ENCODE measurements at regions not wholly inside any gene's neighbourhood (a gene's known extent, or its start where the extent isn't known, plus 50 kb on each side); places are given as distances from the start of the nearest gene placed in this dataset.
"Not testable (repeated sequence)": the region's sequence is repeated elsewhere in the genome, so short reads cannot be mapped to it uniquely, and the experiment has no call there.

DNA sequence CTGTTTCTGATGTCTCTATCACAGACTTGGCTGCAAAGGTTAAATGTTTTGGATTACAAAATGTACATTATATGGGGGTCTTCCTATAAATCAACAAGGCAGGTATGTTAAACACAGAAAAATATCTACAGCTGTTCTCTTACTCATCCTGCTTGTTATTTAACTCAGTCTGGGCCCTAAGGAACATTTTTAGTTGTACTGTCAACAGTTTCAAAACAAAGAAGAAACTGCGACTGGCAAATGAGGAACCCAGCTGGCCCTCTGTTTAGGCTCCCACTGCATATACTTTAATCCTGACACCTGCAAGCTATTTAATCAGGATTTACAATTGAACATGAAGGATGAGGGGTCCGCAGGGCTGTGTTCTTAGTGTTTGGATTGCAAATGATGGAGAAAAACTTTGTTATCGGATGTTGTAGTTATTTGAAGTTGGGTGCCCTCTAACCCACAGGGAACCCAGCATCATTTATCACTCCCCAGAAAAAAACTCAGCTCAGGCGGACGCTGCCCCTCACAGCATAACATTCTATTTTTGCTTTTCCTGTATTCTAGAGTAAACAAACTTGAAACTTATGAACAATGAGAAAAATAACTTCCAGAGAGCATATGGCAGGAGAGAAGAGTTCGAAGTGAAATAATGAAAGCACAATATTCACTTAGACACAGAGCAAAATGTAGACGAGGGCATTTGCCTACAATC lies 91.2 kb downstream of the POLR2M start:
- Mint-ChIP-seq H3K4me3 (no peak overlapping the region), H3K27ac (no peak overlapping the region), H3K27me3 (peaks cover 9% of the 10 kb centered on the region), H3K9me3 (ENCODE audit: insufficient read depth) (no peaks in the 10 kb centered on the region), H3K4me1 (no peaks in the 10 kb centered on the region)
- no peak for TF ChIP-seq EZH2 (IDR thresholded peaks at IDR 0.05; ENCODE audit: borderline replicate concordance, insufficient read depth, low read depth, low read length, poor library complexity, severe bottlenecking)
- TF ChIP-seq, protein P1, sequence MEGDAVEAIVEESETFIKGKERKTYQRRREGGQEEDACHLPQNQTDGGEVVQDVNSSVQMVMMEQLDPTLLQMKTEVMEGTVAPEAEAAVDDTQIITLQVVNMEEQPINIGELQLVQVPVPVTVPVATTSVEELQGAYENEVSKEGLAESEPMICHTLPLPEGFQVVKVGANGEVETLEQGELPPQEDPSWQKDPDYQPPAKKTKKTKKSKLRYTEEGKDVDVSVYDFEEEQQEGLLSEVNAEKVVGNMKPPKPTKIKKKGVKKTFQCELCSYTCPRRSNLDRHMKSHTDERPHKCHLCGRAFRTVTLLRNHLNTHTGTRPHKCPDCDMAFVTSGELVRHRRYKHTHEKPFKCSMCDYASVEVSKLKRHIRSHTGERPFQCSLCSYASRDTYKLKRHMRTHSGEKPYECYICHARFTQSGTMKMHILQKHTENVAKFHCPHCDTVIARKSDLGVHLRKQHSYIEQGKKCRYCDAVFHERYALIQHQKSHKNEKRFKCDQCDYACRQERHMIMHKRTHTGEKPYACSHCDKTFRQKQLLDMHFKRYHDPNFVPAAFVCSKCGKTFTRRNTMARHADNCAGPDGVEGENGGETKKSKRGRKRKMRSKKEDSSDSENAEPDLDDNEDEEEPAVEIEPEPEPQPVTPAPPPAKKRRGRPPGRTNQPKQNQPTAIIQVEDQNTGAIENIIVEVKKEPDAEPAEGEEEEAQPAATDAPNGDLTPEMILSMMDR (IDR thresholded peaks at IDR 0.05): no peak
- Histone ChIP-seq H3K4me3 (ENCODE audit: control extremely low read depth in 1 of 5, extremely low read depth in 1 of 5, insufficient read depth in 1 of 5, low read depth in 2 of 5, low read length in 4 of 5) (no peak overlapping the region), H4K20me1 (ENCODE audit: control insufficient read depth, insufficient read depth, low read length, poor library complexity, severe bottlenecking) (no peaks in the 10 kb centered on the region), H3K79me2 (ENCODE audit: control insufficient read depth, insufficient read depth, low read length) (no peaks in the 10 kb centered on the region), H3K27me3 (replicated peaks in 1 of 4; ENCODE audit: control extremely low read depth in 1 of 4, control insufficient read depth in 3 of 4, insufficient read depth in 4 of 4, low read length in 3 of 4) (no peaks in the 10 kb centered on the region), H3K4me1 (ENCODE audit: control insufficient read depth in 2 of 2, insufficient read depth in 2 of 2, low read length in 2 of 2) (no peaks in the 10 kb centered on the region), H3K27ac (ENCODE audit: low read length in 2 of 2) (no peak overlapping the region), H3K9me3 (ENCODE audit: control extremely low read depth in 1 of 3, control insufficient read depth in 2 of 3, insufficient read depth in 1 of 3, low read length in 2 of 3) (no peaks in the 10 kb centered on the region), H3K4me2 (replicated peaks; ENCODE audit: low read depth, low read length, poor library complexity, severe bottlenecking) (no peak overlapping the region), H2AFZ (ENCODE audit: insufficient read depth, low read depth, low read length, poor library complexity, severe bottlenecking) (no peak overlapping the region), H3K9ac (ENCODE audit: low read length) (no peak overlapping the region), H3K36me3 (replicated peaks in 1 of 2; ENCODE audit: control extremely low read depth in 1 of 2, control insufficient read depth in 1 of 2, extremely low read depth in 1 of 2, insufficient read depth in 2 of 2, low read length in 1 of 2) (no peaks in the 10 kb centered on the region)
- CTCF ChIA-PET: no interaction called here
- ATAC-seq (ENCODE audit: low read depth): no peak
- intact Hi-C loops (cut with micrococcal nuclease): no loop called here
- POLR2A ChIA-PET: no interaction called here
- no peak for DNase-seq
- WGBS (ENCODE audit: insufficient coverage): no CpG with 5 or more reads among the region's 7 CpGs

DNA sequence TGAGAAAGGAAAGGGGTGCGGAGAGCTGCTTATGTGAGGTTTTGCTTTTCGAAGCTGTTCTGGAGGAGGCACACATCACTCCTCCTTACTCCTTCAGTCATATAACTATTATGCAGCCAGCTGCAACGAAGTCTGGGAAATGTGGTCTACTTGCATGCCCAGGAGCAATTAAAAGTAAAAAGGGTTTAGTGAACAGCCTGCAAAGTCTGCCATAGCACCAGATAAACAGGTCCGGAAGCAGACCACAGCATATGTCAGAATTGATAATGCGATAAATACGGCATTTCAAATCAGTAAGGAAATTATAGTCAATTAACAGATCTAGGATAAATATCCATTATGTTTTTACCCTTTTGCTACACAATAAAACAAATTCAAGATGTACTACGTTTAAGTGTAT lies 99.5 kb downstream of the POLR2M start:
- H3K27ac Mint-ChIP-seq: no peak overlapping the region
- Histone ChIP-seq H3K36me3 (replicated peaks in 1 of 2; ENCODE audit: control extremely low read depth in 1 of 2, control insufficient read depth in 1 of 2, extremely low read depth in 1 of 2, insufficient read depth in 2 of 2, low read length in 1 of 2) (no peaks in the 10 kb centered on the region), H3K27me3 (replicated peaks in 1 of 4; ENCODE audit: control extremely low read depth in 1 of 4, control insufficient read depth in 3 of 4, insufficient read depth in 4 of 4, low read length in 3 of 4) (no peaks in the 10 kb centered on the region), H3K79me2 (ENCODE audit: control insufficient read depth, insufficient read depth, low read length) (no peaks in the 10 kb centered on the region), H3K4me2 (replicated peaks; ENCODE audit: low read depth, low read length, poor library complexity, severe bottlenecking) (no peak overlapping the region), H3K4me1 (ENCODE audit: control insufficient read depth in 2 of 2, insufficient read depth in 2 of 2, low read length in 2 of 2) (no peaks in the 10 kb centered on the region), H3K4me3 (ENCODE audit: control extremely low read depth in 1 of 5, extremely low read depth in 1 of 5, insufficient read depth in 1 of 5, low read depth in 2 of 5, low read length in 4 of 5) (no peak overlapping the region), H3K9ac (ENCODE audit: low read length) (no peak overlapping the region), H3K27ac (ENCODE audit: low read length in 2 of 2) (no peak overlapping the region), H4K20me1 (ENCODE audit: control insufficient read depth, insufficient read depth, low read length, poor library complexity, severe bottlenecking) (no peaks in the 10 kb centered on the region), H3K9me3 (ENCODE audit: control extremely low read depth in 1 of 3, control insufficient read depth in 2 of 3, insufficient read depth in 1 of 3, low read length in 2 of 3) (no peaks in the 10 kb centered on the region), H2AFZ (ENCODE audit: insufficient read depth, low read depth, low read length, poor library complexity, severe bottlenecking) (no peak overlapping the region)
- POLR2A ChIA-PET: no interaction called here
- no peaks in the 10 kb centered on the region for H3K27me3 Mint-ChIP-seq
- no peaks in the 10 kb centered on the region for H3K9me3 Mint-ChIP-seq (ENCODE audit: insufficient read depth)
- ATAC-seq (ENCODE audit: low read depth) (no peak), DNase-seq (no peak)
- intact Hi-C loops (cut with micrococcal nuclease): no loop called here
- no CpG with 5 or more reads among the region's 7 CpGs for WGBS (ENCODE audit: insufficient coverage)
- no peaks in the 10 kb centered on the region for H3K4me1 Mint-ChIP-seq
- H3K4me3 Mint-ChIP-seq: no peak overlapping the region
- CTCF ChIA-PET: no interaction called here
- TF ChIP-seq EZH2 (IDR thresholded peaks at IDR 0.05; ENCODE audit: borderline replicate concordance, insufficient read depth, low read depth, low read length, poor library complexity, severe bottlenecking): no peak
- TF ChIP-seq, protein P1 (IDR thresholded peaks at IDR 0.05): no peak

DNA sequence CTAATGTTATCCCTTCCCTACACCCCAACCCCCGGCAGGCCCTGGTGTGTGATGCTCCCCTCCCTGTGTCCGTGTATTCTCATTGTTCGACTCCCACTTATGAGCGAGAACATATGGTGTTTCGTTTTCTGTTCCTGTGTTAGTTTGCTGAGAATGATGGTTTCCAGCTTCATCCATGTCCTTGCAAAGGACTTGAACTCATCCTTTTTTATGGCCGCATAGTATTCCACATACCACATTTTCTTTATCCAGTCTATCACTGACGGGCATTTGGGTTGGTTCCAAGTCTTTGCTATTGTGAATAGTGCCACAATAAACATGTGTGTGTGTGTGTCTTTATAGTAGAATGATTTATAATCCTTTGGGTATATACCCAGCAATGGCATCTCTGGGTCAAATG lies 102.8 kb downstream of the POLR2M start:
- H3K4me2 ChIP-seq (replicated peaks; ENCODE audit: low read depth, low read length, poor library complexity, severe bottlenecking); H4K20me1 ChIP-seq (ENCODE audit: control insufficient read depth, insufficient read depth, low read length, poor library complexity, severe bottlenecking); H3K4me1 Mint-ChIP-seq; POLR2A ChIA-PET; ATAC-seq (ENCODE audit: low read depth); H2AFZ ChIP-seq (ENCODE audit: insufficient read depth, low read depth, low read length, poor library complexity, severe bottlenecking); H3K4me3 Mint-ChIP-seq; intact Hi-C loops (cut with micrococcal nuclease); H3K27me3 ChIP-seq (replicated peaks in 1 of 4; ENCODE audit: control extremely low read depth in 1 of 4, control insufficient read depth in 3 of 4, insufficient read depth in 4 of 4, low read length in 3 of 4); CTCF ChIA-PET; H3K9ac ChIP-seq (ENCODE audit: low read length); H3K27ac Mint-ChIP-seq; H3K9me3 ChIP-seq (ENCODE audit: control extremely low read depth in 1 of 3, control insufficient read depth in 2 of 3, insufficient read depth in 1 of 3, low read length in 2 of 3); H3K27ac ChIP-seq (ENCODE audit: low read length in 2 of 2); H3K79me2 ChIP-seq (ENCODE audit: control insufficient read depth, insufficient read depth, low read length); DNase-seq; H3K36me3 ChIP-seq (replicated peaks in 1 of 2; ENCODE audit: control extremely low read depth in 1 of 2, control insufficient read depth in 1 of 2, extremely low read depth in 1 of 2, insufficient read depth in 2 of 2, low read length in 1 of 2); H3K4me1 ChIP-seq (ENCODE audit: control insufficient read depth in 2 of 2, insufficient read depth in 2 of 2, low read length in 2 of 2); H3K4me3 ChIP-seq (ENCODE audit: control extremely low read depth in 1 of 5, extremely low read depth in 1 of 5, insufficient read depth in 1 of 5, low read depth in 2 of 5, low read length in 4 of 5); H3K9me3 Mint-ChIP-seq (ENCODE audit: insufficient read depth): not testable (repeated sequence)
- no CpG with 5 or more reads among the region's 7 CpGs for WGBS (ENCODE audit: insufficient coverage)
- H3K27me3 Mint-ChIP-seq: peaks cover 23% of the 10 kb centered on the region
